HG03342 (cell line): ENCODE measurements at regions not wholly inside any gene's neighbourhood (a gene's known extent, or its start where the extent isn't known, plus 50 kb on each side); places are given as distances from the start of the nearest gene placed in this dataset.
"Not testable (repeated sequence)": the region's sequence is repeated elsewhere in the genome, so short reads cannot be mapped to it uniquely, and the experiment has no call there.

Experiments
- ATAC-seq: cut with Tn5 transposase; IDR thresholded peaks from one replicate; pipeline ENCODE4 v1.9.1; 2021; ENCODE audit warnings: mild to moderate bottlenecking, moderate library complexity; ENCODE audit not compliant: unreplicated experiment

DNA sequence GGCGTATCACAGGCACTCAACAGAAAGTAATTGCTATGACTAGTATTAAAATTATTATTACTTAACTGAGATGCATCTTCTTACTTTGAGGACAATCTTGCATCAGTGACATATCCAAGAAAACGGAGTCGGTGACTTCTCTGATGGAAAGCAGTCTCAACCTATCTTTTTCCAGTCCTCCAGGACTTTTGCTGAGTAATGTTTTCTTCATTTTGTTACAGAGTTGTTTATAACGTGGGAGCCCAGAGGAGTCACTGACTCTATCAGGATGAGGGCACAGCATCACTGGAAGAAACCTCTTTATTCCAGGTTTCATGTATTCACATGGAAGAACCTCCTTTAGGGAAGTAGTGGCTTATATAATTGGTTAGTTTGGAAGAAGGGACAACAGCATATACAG lies 51.5 kb upstream of the MELK start:
- no peak for ATAC-seq

DNA sequence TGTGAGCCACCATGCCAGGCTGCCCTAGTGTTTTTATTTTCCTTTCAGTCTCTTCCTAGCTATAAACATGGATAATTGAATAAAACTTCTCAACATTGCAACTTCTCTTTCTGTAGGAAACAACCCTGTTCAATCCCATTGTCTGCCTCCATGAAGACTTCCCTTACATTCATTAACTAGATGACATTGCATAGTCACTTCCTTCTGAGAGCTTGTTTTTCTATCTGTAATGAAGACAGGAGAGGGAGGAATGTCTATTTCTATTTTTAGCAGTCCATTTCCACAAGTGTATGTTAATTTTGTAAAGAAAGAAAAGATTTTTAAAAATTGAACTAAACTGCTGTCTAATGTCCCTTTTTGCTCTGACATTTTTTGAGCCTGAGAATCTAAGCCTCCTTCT lies 55.6 kb upstream of the MELK start:
- ATAC-seq: no peak

DNA sequence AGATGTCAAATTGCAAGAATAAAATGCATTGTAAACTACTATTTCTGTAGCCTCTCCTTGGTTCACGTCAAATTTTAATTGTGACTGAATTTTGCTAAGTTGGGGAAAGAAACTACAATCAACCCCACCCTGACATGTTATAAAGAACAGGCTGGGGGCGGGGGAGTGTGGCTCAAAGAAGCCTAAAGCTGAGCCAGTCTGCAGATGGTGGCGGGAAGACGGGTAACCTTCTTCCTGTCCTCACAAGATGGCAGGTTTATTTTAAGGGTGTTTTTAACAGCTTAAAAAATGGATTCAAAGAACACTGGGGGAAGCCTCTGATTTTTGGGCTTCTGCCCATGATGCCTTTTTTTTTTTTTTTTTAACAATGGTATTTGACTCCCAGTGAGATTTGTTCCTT lies 68.5 kb upstream of the MELK start:
- ATAC-seq: no peak

DNA sequence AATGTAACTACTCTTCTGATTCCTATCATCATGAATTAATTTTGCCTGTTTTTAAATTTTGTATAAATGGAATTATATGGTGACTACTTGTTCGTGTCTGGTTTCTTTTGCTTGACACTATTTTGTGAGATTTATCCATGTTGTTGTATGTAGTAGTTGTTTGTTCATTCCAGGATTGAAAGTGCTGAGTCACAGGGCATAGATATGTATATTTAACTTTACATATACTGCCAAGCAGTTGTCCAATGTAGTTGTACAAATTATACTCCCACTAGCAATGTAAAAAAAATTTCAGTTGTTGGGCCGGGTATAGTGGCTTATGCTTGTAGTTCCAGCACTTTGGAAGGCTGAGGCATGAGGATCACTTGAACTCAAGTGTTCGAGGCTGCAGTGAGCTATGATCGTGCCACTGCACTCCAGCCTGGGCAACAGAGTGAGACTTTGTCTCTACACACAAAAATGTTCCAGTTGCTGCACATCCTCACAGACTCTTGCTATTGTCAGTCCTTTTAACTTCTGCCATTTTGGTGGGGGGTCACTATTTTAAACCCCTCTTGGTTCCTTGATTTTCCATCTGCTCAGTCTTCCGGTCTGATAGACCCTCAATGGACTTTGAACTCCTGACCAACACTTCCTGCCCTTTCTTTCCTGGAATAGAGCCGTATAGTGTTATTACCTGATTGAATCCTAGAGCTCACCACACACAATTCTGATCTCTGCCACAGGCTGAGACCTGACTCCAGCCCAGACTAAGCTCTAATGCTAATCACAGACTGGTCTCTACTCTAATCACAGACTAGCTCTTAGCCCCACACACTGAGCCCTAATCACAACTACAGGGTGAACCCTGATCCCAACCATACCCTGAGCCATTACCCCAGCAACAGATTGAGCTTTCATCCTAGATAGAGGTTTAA lies 69.3 kb upstream of the MELK start:
- no peak for ATAC-seq

DNA sequence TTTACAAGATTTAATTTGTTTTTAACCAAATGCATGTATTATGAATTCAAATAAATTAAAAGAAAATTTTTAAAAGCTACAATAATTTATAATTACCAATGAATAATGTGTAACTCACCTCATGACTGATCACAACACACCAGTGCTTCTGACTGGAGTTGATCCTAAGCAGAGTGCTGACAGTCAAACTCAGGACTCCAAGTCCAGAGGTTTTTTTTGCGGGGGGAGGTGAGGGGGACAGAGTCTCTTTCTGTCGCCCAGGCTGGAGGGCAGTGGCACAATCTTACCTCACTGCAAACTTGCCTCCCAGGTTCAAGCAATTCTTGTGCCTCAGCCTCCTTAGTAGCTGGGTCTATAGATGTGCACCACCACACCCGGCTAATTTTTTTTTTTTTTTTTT lies 71.0 kb upstream of the MELK start:
- ATAC-seq: no peak

DNA sequence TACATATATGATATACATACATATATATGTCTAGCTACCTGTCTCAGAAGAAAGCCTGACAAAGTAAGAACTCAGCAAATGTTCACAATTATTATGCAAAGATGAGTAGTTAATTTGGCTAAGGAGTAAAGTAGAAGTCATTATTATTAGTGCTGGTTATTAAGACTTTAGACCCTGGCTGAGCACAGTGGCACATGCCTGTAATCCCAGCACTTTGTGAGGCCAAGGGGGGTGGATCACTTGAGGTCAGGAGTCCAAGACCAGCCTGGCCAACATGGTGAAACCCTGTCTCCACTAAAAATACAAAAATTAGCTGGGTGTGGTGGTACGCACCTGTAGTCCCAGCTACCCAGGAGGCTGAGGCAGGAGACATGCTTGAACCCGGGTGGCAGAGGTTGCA lies 71.8 kb upstream of the MELK start:
- not testable (repeated sequence) for ATAC-seq

DNA sequence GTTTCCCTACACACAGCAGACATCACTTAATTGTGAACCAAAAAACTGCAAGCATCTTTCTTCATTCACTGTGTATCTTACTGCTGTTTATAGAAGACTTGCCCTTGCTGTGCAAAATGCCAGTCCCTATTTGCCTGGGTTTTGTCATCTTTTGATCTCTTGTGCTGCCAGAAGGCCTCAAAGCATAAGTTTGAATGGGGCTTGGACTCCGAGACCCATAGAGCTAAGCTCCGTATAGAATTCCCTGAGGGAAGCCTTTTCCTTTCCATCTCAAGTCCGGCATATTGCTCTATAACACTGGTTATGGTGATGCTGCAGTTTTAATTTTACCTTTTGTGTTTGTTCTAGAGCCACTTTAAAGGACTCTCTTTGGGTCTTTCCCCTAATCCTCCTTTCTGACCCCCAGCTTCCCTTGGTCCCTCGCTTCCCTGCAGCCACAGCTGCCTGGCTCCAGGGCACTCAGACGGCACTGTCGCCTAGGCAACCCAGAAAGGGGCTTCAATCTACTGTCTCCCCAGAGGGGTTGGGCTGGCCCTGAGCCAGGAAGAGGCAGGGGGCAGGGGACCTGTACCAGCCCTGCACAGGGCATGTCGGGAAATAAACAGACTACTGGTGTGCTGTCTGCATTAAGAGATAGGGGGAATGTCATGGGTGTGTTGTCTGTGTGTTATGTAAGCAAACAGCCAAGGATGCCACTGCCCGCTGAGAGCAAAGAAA lies 73.4 kb upstream of the MELK start:
- ATAC-seq: no peak

DNA sequence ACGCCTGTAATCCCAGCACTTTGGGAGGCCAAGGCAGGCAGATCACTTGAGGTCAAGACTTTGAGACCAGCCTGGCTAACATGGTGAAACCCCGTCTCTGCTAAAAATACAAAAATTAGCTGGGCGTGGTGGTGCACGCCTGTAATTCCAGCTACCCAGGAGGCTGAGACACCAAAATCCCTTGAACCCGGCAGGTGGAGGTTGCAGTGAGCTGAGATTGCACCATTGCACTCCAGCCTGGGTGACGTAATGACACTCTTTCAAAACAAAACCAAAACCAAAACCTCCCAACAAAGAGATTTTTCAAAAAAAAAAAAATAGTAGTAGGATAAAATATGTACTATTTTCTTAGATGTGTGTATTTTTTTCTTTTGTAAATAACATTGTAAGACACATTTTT lies 79.1 kb upstream of the MELK start:
- ATAC-seq: not testable (repeated sequence)

DNA sequence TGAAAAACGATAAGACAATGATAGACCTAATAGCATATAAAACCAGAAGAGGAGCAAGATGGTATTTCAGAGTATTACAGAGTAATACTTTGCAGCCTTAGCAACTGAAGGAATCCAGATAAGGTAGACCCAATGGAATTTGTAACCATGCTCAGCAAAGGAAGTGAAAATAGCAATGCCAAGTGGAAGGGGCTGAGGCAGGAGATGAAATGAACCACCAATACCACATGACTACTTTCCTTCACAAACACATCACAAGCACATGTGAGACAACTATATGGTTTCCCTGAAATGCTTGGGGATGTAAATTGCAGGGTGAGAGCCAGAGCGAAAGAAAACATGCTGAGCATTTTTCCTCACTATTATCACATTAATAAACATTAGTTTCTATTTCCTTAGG lies 79.8 kb upstream of the MELK start:
- ATAC-seq: no peak

DNA sequence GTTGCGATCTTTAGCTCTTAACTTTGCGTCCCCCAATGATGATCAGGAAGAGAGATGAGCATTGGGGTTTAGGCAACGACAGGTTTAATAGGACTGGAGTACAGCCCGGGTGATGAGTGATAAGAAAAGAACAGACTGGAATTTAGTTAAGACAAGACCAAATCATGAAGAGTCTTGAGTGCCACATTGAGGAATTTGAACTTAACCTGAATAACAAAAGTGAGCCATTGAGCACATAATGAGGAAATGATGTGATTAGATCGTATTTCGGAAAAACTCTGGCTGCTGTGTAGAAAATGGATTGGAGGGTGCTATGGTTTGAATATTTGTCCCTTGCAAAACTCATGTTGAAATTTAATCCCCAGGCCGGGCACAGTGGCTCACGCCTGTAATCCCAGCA lies 83.2 kb upstream of the MELK start:
- no peak for ATAC-seq

DNA sequence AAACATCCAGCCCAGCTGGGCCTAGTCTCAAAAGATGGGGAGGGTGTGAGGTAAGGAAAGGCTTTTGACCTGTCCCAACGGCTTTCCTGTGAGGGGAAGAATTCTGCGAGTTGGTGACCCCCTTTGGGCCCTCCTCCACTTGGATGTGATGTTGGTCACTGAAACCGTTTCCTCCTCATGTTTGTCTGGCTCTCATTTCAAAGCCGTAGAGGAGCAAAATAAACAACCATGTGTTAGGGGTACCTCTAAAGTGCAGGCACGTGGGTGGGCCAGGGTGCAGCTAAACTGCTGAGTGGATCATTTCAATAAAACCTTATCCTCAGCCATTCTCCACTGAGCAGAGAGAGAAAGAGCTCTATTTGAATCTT lies 84.3 kb upstream of the MELK start:
- ATAC-seq: no peak

DNA sequence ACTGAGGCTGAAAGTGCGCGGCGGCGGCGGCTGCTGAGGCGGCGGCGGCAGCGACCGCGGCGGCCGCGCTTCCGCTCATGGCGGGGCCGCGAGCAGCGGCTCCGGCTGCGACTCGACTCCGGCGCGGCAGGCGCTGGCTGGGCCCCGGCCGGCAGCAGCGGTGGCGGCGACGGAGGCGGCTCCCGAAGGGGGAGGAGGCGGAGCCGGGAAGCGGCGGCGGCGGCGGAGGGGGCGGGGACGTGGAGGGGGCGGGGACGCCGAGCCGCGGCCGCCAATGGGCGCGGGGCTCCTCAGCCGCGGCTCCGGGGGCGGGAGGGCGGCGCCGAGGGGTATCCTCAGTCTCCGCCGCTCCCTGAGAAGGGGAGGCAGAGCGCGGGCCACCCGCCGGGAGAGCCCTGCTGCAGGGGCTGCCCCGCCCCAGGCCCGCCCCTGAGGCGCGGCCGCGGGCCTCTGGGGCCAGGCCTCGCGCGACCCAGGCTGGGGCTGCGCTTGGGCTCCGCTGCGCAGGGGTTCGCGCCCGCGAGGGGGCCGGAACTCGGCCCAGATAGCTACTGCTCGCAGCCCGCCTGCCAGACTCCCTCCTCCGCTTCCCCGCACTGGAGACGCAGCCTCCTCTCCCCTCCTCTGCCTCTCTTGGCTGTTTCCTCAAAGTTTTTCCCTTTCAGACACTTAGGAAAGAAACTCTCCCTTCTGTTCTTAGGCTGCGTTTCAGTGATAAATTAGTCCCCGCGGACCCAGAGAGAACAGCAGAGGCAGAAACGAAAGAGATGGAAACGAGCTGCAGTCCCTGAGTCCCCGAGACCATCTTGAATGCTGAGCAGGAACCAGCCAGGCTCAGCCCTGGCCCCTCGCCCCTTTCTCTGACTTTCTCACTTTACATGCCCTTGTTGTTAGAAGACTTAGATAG lies 85.0 kb upstream of the MELK start:
- ATAC-seq: peak; percentile 86

DNA sequence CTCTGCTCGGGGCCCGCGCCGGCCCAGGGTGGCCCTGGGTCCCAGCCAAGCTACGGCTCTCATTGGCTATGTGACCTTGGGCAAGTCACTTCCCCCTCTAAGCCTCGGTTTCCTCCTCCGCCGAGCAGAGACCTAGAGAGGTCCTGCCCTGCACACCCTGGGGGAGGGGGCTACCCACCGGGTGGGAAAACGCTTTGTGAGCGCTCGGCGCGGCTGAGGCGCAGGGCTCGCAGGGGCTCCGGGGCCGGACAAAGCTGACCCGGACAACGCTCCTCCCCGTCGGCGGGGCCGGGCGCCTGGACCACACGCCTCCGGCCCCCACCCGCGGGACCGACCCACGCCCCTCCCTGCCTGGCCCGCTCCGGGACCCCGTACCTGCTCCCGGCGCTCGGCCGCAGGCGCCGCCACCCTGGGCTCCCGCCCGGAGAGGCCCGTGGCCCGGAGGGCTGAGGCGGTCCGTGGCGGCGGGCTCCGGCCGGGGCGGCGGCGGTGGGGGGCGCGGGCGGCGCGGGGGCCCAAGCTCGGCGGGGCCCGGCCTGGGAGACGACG lies 85.7 kb upstream of the MELK start:
- ATAC-seq: peak; percentile 42

DNA sequence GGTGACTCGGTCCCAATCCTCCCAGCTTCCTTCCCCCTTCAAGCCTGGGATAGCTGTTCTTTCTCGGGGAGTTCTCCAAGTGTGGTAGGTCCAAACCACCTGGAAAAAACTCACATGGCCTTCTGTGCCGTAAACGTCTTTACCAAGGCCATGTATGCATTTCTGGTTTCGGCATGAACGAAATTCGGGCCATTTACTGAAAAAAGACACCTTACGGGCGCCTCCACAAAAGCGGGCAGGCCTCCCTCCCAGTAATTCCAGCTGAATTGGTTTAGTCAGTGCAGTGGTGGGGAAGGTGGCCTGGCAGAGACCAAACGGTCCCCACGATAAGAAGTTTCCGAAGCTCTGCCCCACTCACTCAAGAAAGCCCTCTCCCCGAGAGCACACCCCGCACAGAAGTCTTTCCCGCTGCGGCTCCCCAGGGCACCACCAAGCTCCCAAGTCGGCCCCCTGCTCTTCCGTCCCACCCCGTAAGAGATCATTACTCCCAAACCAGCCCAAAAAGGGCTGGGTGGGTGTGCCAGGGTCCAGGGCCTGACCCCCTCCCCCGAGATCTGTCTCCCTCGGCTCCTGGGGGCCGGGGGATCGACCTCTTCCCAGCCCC lies 86.3 kb upstream of the MELK start:
- ATAC-seq: no peak

DNA sequence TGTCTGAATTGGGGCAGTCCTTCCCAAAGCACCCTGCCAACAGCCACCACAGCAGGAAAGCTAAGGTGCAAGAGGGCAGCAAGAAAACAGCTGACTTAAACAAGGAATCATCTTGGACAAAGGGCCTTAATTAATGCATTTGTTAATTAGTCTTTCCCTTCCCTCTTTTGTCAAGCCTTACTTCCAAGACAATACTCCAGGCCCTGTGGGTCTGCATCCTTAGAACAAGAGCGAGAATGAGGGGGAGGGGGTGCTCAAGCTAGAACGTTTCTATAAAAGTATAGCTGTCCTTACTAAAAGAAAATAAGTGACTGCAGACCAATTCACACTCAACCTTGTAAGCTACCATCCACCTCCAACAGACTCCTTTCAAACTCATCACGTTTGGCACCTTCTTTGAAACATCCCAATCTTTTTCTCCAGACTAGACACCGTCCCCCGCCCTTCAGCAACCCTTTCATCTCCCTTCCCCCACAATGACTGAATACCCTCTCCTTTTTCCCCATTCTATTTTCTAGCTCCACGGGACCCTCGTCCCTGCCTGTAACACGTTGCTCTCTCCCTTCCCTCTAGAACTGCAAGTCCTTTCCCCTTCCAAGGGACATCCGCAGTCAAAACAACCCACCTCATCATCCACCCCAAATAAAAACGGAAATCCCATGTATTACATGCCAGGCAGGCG lies 85.7 kb upstream of the RNF38 start:
- ATAC-seq: no peak

DNA sequence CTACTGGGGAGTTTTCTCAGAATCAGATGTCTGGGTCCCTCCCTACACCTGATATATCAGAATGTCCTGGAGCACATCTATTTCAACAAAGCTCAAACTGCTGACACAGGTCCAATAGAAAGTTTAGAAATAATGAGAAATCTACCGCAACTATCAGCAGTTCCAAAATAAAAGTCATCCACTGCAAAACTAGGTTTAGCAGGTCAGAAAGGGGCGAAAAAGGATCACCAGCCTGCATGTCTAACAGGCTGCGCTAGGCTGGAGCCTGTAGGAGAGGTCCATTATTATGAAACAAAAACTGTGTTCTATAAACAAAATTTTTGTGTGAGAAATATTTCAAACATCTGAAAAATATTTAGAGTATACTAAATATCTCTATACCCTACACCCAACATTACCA lies 84.1 kb upstream of the RNF38 start:
- ATAC-seq: no peak

DNA sequence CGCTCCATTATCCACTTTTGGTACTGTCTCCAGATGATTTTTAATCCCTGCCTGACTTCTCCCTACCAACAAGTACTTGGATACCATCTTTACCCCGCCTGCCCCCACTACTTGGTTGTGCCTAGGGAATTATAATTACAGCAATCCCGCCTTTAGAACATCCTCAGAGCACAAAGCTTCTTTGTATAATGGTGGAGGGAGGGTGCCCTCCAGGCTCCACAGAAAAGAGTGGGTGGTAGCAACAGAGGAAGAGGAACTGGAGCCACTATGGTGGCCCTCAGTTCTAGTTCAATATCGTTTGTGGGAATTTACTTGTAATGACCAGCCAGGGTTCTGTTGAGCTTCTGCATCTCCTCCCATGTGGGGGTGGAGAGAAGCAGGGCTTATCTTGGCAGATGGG lies 79.0 kb upstream of the RNF38 start:
- ATAC-seq: no peak

DNA sequence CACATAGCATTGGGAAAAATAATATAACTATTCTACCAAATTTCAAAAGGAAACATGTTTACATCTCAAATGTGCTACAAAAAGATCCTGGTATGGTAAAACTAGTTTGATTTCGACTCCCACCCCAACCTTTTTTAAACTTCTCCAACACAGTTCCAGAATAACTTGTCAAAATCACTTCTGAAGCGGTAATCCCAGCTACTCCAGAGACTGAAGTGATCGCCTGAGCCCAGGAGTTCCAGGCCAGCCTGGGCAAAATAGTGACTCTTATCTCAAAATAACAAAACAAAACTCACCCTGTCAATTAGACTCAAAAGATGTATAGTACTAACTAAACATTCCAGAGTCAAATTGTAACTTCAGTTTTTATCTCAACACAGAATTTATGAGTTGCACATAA lies 71.3 kb upstream of the RNF38 start:
- ATAC-seq: no peak

DNA sequence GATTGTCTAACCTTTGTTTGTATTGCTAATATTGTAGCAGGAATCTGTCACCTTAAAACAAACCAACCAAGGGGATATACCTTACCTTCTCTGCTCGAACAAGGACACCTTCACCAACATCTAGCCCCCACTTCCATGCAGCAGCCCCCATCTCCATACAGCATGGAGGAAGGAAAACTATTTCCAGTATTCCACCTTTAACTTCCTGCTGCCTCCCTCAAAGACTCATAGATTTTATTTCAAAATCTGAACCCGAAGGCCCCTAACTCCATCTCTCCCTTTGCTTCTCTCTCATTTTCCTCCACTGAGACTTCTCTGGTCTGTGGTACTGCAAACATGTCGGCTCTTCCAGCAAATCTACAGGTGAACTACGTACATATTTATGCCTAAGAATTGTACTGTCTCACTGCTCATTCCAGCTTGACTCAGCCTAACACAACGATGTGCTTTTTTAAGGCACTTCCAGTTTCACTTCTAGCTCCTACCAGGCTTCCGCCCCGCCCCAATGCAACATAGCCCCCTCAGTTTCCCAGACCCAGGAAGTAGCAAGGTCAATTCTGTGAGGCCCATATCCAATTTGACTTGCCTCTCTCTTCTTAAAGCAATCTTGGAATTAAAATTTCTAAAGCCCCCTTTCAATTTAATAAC lies 70.7 kb upstream of the RNF38 start:
- peak; percentile 95 for ATAC-seq

DNA sequence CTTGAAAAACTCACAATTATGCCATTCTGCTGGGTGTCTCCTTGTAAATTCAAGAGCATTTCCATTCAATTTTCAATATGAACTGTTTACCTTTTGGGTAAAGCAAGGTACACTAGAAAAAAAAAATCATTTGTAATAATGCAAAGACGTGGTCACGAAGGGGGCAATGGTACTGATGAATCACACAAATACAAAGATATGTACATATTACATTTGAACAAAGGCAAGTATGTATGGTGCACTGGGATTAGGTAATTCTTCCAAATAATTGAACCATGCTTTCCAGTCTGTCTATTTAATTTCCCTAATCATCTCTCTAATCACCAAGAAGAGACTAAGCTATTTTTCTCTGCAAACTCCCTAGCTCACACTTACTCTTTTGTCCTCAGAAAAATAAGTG lies 63.4 kb upstream of the RNF38 start:
- no peak for ATAC-seq
